ENCODE measurements at regions not wholly inside any gene's neighbourhood (a gene's known extent, or its start where the extent isn't known, plus 50 kb on each side); places are given as distances from the start of the nearest gene placed in this dataset.

GRCh38 chr1:29467989-29468900, 231.9 kb downstream of the PTPRU start:
- no peaks in the 10 kb centered on the region for H3K9me3 ChIP-seq
- WGBS, 2 donors, result 51 to 57% methylated on average over 9 to 10 of the region's 10 CpGs

GRCh38 chr1:29466258-29466657, 229.9 kb downstream of the PTPRU start:
- Histone ChIP-seq H3K27me3 (no peaks in the 10 kb centered on the region), H3K9me3 (no peaks in the 10 kb centered on the region), H3K4me3 (replicated peaks in 1 of 3) (no peak overlapping the region), H3K36me3 (no peaks in the 10 kb centered on the region), H3K4me1 (no peaks in the 10 kb centered on the region), H3K27ac (no peak overlapping the region)
- WGBS, 2 donors, result 84 to 85% methylated on average over 3 of the region's 3 CpGs
- TF ChIP-seq, protein P1, sequence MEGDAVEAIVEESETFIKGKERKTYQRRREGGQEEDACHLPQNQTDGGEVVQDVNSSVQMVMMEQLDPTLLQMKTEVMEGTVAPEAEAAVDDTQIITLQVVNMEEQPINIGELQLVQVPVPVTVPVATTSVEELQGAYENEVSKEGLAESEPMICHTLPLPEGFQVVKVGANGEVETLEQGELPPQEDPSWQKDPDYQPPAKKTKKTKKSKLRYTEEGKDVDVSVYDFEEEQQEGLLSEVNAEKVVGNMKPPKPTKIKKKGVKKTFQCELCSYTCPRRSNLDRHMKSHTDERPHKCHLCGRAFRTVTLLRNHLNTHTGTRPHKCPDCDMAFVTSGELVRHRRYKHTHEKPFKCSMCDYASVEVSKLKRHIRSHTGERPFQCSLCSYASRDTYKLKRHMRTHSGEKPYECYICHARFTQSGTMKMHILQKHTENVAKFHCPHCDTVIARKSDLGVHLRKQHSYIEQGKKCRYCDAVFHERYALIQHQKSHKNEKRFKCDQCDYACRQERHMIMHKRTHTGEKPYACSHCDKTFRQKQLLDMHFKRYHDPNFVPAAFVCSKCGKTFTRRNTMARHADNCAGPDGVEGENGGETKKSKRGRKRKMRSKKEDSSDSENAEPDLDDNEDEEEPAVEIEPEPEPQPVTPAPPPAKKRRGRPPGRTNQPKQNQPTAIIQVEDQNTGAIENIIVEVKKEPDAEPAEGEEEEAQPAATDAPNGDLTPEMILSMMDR (IDR thresholded peaks at IDR 0.05), result no peak
- no peak for TF ChIP-seq POLR2A (IDR thresholded peaks at IDR 0.05)
- no peak for DNase-seq
- intact Hi-C loops (cut with DNase I), result no loop called here

More at GRCh38 chr1:29467989-29468900, 231.9 kb downstream of the PTPRU start:
- Histone ChIP-seq H3K27ac (no peak overlapping the region), H3K4me3 (replicated peaks in 1 of 3) (no peak overlapping the region), H3K36me3 (no peaks in the 10 kb centered on the region), H3K4me1 (no peaks in the 10 kb centered on the region), H3K27me3 (no peaks in the 10 kb centered on the region)
- no peak for TF ChIP-seq POLR2A (IDR thresholded peaks at IDR 0.05)
- TF ChIP-seq, protein P1 (IDR thresholded peaks at IDR 0.05), result no peak
- intact Hi-C loops (cut with DNase I), result no loop called here
- DNase-seq, result no peak

DNA sequence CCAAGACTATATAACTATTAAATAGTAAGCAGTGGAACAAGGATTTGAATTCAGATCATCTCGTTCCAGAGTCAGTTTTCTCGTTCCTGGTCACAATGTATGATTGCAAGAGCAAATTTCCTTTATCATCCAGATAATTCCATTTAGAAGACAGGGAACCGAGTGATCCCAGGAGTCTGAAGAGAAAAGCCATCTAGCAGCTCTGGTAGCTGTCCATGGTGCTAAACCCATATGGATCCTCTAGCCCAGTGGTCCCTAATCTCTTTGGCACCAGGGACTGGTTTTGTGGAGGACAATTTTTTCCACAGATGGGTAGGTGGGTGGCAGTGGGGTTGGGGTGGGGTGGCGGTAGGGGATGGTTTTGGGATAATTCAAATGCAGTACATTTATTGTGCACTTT, 229.4 kb downstream of the PTPRU start:
- DNase-seq, result no peak
- H3K4me1 ChIP-seq, result no peaks in the 10 kb centered on the region
- H3K27me3 ChIP-seq, result no peaks in the 10 kb centered on the region
- intact Hi-C loops (cut with DNase I), result no loop called here
- no peaks in the 10 kb centered on the region for H3K36me3 ChIP-seq
- no peaks in the 10 kb centered on the region for H3K9me3 ChIP-seq
- 84 to 85% methylated on average over 4 of the region's 4 CpGs for WGBS, 2 donors
- TF ChIP-seq, protein P1 (IDR thresholded peaks at IDR 0.05), result no peak
- TF ChIP-seq POLR2A (IDR thresholded peaks at IDR 0.05), result no peak
- H3K4me3 ChIP-seq (replicated peaks in 1 of 3), result no peak overlapping the region
- H3K27ac ChIP-seq, result no peak overlapping the region

DNA sequence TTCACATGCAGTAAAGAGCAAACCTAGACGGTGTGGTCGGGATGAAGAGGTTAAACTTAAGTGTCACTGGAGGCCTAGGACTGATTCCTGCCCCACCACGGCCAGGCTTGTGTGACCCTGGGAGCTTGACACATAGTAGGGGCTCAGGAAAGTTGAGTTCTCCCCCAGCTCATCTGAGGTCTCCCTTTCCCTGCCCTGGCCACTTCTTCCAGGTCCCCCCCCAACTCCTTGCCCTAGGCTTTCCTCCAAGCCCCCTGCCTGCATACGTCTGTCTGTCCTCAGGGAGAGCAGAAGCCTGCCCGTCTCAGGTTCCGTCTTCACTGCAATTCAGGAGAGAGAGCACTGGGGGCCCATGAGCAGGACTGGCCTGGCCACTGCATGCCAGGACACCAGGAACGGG, 225.8 kb downstream of the PTPRU start:
- TF ChIP-seq, protein P1 (IDR thresholded peaks at IDR 0.05), result no peak
- no peak for TF ChIP-seq POLR2A (IDR thresholded peaks at IDR 0.05)

DNA sequence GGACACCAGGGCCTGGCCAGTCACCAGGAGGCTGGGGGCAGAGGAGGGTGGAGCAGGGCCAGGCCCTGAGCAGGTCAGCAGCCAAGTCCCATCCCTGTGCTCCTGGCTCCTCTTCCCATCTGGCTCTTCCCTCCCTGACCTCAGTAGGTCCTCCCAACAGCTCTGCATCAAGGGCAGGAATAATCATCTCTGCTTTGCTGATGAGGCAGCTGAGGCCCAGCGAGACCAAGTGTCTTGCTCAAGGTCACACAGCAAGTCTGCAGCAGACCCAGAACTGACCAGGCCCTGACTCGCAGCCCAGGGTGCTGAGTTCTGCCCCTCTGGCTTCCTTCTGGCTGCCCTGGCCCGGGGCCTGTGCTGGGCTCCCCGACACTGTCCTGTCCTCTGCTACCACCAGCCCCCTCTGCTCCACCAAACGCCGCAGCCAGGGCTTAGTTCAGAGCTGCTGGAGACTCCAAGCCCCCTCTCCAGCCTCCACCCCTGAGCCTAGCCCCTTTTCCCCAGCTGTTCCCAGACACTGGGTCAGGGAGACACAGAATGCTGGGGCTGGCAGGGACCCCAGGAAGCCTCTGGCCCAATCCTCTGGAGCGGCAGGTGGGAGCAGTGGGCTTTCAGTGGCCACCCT, 224.9 kb downstream of the PTPRU start:
- Histone ChIP-seq H3K27ac (no peak overlapping the region), H3K27me3 (no peaks in the 10 kb centered on the region), H3K4me1 (no peaks in the 10 kb centered on the region), H3K4me3 (replicated peaks in 1 of 3) (no peak overlapping the region), H3K36me3 (no peaks in the 10 kb centered on the region), H3K9me3 (no peaks in the 10 kb centered on the region)
- TF ChIP-seq POLR2A (IDR thresholded peaks at IDR 0.05), result no peak
- TF ChIP-seq, protein P1 (IDR thresholded peaks at IDR 0.05), result no peak
- 77 to 88% methylated on average over 6 to 7 of the region's 7 CpGs for WGBS, 2 donors
- intact Hi-C loops (cut with DNase I), result no loop called here
- DNase-seq, result no peak

More for the DNA sequence above, 225.8 kb downstream of the PTPRU start:
- WGBS, 2 donors, result 49 to 58% methylated on average over 6 to 7 of the region's 7 CpGs
- Histone ChIP-seq H3K9me3 (no peaks in the 10 kb centered on the region), H3K4me3 (replicated peaks in 1 of 3) (no peak overlapping the region), H3K4me1 (no peaks in the 10 kb centered on the region), H3K27me3 (no peaks in the 10 kb centered on the region), H3K36me3 (no peaks in the 10 kb centered on the region), H3K27ac (no peak overlapping the region)
- intact Hi-C loops (cut with DNase I), result no loop called here
- DNase-seq, result no peak

All from thyroid gland (tissue), 4 donors.